HL-60/S4 treated with retinoic acid at 250 ng/mL for 4 days and 3 days (cell line): ENCODE measurements at regions not wholly inside any gene's neighbourhood (a gene's known extent, or its start where the extent isn't known, plus 50 kb on each side); places are given as distances from the start of the nearest gene placed in this dataset.

Experiments
- in situ Hi-C: fragments of 300-500 bp; cut with MboI; formaldehyde crosslinking; loops from 2 replicates; pipeline ENCODE4 v1.7.0; 2022; ENCODE audit warnings: low sequenced_read_pairs

GRCh38 chr13:99436686-99437416 is 64.4 kb upstream of the TM9SF2 start:
- in situ Hi-C loops: loop anchor here (5.0 kb wide), 2 partner anchors 50 to 165 kb away; no protein-coding TSS in a partner anchor

- in situ Hi-C loops: loop anchor here (5.0 kb wide), 2 partner anchors 52 to 167 kb away; no protein-coding TSS in a partner anchor
Measured at GRCh38 chr13:99439048-99439447, 62.2 kb upstream of the TM9SF2 start.

- in situ Hi-C loops: loop anchor here (5.0 kb wide), 3 partner anchors 53 to 263 kb away; no protein-coding TSS in a partner anchor
Measured at GRCh38 chr13:99439850-99440604, 61.2 kb upstream of the TM9SF2 start.

- in situ Hi-C loops: loop anchor here (5.0 kb wide), 1 partner anchor 265 kb away; no protein-coding TSS in a partner anchor
Measured at GRCh38 chr13:99442273-99442895, 58.9 kb upstream of the TM9SF2 start.

- in situ Hi-C loops: no loop called here
Measured at GRCh38 chr13:99446242-99446641, 55.0 kb upstream of the TM9SF2 start.

- in situ Hi-C loops: no loop called here
Measured at GRCh38 chr13:99448546-99448945, 52.7 kb upstream of the TM9SF2 start.

GRCh38 chr13:99450416-99450815 is 50.9 kb upstream of the TM9SF2 start:
- in situ Hi-C loops: loop anchor here (25.0 kb wide), 1 partner anchor 787 kb away; no protein-coding TSS in a partner anchor
